ENCODE measurements at regions not wholly inside any gene's neighbourhood (a gene's known extent, or its start where the extent isn't known, plus 50 kb on each side); places are given as distances from the start of the nearest gene placed in this dataset.

DNA sequence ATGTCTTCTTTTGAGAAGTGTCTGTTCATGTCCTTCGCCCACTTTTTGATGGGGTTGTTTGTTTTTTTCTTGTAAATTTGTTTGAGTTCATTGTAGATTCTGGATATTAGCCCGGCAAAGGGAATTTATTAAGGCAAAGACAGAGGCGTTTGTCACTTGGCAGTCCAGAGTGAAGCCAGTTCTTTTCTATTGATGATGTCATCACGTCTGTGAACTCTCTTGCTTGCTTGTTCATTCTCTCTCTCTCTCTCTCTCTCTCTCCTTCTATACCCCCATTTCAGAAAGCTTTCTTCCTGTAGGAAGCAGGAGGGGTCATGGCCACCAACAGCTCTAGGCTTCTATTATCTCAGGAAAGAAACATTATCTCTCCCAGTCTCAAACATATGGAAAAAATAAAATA, 291.3 kb downstream of the OMA1 start:
- Mint-ChIP-seq H3K4me1 (ENCODE audit: low read depth) (peaks cover under 1% of the 10 kb centered on the region), H3K9me3 (ENCODE audit: low read depth) (peaks cover 11% of the 10 kb centered on the region), H3K27me3 (ENCODE audit: low read depth) (peaks cover 27% of the 10 kb centered on the region), H3K27ac (ENCODE audit: unreplicated experiment) (no peak overlapping the region), H3K4me3 (ENCODE audit: unreplicated experiment) (no peak overlapping the region), H3K36me3 (ENCODE audit: low read depth) (no peaks in the 10 kb centered on the region)
- no peak for DNase-seq (ENCODE audit: low spot score)
- TF ChIP-seq, protein P1, sequence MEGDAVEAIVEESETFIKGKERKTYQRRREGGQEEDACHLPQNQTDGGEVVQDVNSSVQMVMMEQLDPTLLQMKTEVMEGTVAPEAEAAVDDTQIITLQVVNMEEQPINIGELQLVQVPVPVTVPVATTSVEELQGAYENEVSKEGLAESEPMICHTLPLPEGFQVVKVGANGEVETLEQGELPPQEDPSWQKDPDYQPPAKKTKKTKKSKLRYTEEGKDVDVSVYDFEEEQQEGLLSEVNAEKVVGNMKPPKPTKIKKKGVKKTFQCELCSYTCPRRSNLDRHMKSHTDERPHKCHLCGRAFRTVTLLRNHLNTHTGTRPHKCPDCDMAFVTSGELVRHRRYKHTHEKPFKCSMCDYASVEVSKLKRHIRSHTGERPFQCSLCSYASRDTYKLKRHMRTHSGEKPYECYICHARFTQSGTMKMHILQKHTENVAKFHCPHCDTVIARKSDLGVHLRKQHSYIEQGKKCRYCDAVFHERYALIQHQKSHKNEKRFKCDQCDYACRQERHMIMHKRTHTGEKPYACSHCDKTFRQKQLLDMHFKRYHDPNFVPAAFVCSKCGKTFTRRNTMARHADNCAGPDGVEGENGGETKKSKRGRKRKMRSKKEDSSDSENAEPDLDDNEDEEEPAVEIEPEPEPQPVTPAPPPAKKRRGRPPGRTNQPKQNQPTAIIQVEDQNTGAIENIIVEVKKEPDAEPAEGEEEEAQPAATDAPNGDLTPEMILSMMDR (IDR thresholded peaks at IDR 0.05): no peak

DNA sequence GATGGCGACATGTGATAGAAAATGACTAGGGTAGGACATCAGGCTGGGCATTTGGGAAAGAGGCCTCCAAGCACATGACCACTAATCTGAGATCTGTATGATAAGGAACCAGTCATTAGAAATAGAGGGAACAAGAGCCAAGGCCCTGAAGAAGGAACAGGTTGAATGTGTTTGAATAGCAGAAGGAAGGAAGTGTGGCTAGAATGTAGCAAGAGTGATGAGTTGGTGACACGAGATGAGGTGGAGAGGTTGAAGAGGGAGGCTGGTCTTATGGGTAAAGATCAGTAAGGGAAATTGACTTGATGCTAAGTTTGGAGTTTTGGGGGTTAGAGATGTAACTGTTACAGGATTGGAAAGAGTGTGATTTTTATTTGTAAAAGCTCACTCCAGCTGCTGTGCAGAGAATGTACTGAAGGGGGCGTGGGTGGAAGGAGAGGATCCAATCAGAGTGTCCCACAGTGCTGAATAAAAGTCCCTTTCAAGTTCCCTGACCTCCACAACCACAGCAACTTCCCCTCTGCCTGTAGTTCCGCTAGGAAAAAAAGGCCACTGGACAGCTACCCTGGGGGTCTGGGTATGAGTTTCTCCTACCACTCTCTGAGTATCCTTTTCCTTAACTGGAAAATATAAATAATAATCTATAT, 295.0 kb downstream of the OMA1 start:
- TF ChIP-seq, protein P1 (IDR thresholded peaks at IDR 0.05): peak; percentile 27
- Mint-ChIP-seq H3K27ac (ENCODE audit: unreplicated experiment) (no peak overlapping the region), H3K27me3 (ENCODE audit: low read depth) (peaks cover 51% of the 10 kb centered on the region), H3K4me3 (ENCODE audit: unreplicated experiment) (no peak overlapping the region), H3K36me3 (ENCODE audit: low read depth) (no peaks in the 10 kb centered on the region), H3K4me1 (ENCODE audit: low read depth) (peaks cover 10% of the 10 kb centered on the region), H3K9me3 (ENCODE audit: low read depth) (peaks cover 11% of the 10 kb centered on the region)
- DNase-seq (ENCODE audit: low spot score): no peak

DNA sequence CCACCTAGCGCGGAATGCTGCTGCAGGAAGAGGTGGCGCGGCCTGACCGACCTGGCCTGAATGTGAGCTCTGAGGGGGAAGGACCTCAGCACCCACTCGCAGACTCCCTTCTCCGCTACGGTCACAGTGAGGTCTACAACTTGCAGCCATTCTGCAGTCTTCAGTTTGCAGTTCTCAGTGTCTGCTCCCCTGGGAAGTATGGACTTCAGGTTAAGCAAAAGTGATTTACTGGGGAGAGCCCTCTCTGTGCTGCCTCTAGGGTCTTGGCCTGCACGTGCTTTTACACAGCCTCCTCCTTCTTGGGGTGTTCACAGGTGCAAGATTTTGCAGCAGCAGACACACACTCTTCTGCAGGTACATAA, 296.0 kb downstream of the OMA1 start:
- H3K27ac Mint-ChIP-seq (ENCODE audit: unreplicated experiment): no peak overlapping the region

DNA sequence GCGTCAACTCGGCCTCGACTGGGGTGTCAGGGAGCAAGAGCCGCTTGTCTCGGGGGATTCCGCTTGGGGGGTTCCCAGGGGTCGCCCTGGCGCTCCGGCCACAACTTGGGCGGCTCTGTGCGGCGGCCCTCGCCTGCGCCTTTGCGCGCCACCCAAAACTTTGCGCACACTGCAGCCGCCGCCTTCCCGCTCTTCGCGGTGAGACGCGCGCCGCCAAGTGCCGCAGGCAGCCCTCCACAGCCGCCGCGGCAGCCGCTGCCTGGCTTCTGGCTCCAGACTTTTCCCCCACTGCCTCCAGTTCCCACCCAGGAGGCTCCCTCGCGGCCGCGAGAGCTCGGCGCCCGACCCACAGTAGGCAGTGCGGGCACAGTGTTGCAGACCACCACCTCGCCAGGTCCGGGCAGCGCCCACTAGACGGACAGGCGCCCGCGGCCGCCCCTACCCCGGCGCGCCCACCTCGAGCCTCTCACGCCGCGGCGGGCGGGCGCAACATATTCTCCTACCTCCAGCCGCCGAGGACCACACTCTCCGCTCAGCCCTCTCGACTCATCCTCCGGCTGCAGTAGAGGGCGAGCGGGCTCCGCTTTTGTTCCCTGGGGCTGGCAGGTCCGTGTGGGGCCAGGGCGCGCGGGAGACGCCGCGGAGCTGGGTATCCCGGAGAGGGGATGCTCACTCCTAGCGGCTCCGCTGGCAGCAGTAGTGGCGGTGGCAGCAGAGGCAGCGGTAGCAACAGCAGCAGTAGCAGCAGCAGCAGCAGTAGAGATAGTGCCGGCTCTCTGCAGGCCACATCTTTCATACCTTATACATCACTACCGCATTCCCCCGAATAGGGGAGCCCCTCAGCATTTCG, 296.6 kb downstream of the OMA1 start:
- TF ChIP-seq, protein P1 (IDR thresholded peaks at IDR 0.05): no peak

More for the DNA sequence above, 296.0 kb downstream of the OMA1 start:
- Mint-ChIP-seq H3K4me3 (ENCODE audit: unreplicated experiment) (no peak overlapping the region), H3K36me3 (ENCODE audit: low read depth) (no peaks in the 10 kb centered on the region), H3K4me1 (ENCODE audit: low read depth) (peaks cover 10% of the 10 kb centered on the region), H3K27me3 (ENCODE audit: low read depth) (peaks cover 56% of the 10 kb centered on the region), H3K9me3 (ENCODE audit: low read depth) (peaks cover 6% of the 10 kb centered on the region)
- TF ChIP-seq, protein P1 (IDR thresholded peaks at IDR 0.05): no peak
- no peak for DNase-seq (ENCODE audit: low spot score)

DNA sequence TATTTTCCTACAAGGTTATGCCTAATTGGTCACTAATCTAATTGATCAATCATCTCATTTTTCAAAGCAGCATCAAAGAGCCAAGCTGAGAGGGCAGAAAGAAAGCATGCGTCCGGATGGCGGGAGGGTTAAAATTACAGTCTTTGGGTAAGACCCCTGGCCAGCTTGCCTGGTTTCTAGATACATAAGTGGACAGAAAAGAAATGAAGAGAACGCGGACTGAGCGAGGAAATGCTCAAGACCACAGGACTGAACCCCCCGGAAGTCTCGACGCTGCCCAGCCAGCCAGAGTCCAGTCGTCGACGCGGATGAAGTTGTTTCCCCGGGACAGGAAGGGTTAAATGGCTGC, 297.2 kb downstream of the OMA1 start:
- H3K27me3 Mint-ChIP-seq (ENCODE audit: low read depth): peaks cover 56% of the 10 kb centered on the region
- no peak overlapping the region for H3K27ac Mint-ChIP-seq (ENCODE audit: unreplicated experiment)
- no peaks in the 10 kb centered on the region for H3K36me3 Mint-ChIP-seq (ENCODE audit: low read depth)
- peaks cover 10% of the 10 kb centered on the region for H3K4me1 Mint-ChIP-seq (ENCODE audit: low read depth)
- H3K9me3 Mint-ChIP-seq (ENCODE audit: low read depth): no peaks in the 10 kb centered on the region
- peak overlapping the region; percentile 59 for H3K4me3 Mint-ChIP-seq (ENCODE audit: unreplicated experiment)
- DNase-seq (ENCODE audit: low spot score): no peak
- TF ChIP-seq, protein P1 (IDR thresholded peaks at IDR 0.05): no peak

More for the DNA sequence above, 296.6 kb downstream of the OMA1 start:
- Mint-ChIP-seq H3K27me3 (ENCODE audit: low read depth) (peaks cover 56% of the 10 kb centered on the region), H3K4me3 (ENCODE audit: unreplicated experiment) (peak overlapping the region; percentile 72), H3K9me3 (ENCODE audit: low read depth) (peaks cover under 1% of the 10 kb centered on the region), H3K4me1 (ENCODE audit: low read depth) (peaks cover 10% of the 10 kb centered on the region), H3K27ac (ENCODE audit: unreplicated experiment) (no peak overlapping the region), H3K36me3 (ENCODE audit: low read depth) (no peaks in the 10 kb centered on the region)
- no peak for DNase-seq (ENCODE audit: low spot score)

Measured in chondrocyte (in vitro differentiated cells).